HUES6 (cell line): ENCODE measurements at regions not wholly inside any gene's neighbourhood (a gene's known extent, or its start where the extent isn't known, plus 50 kb on each side); places are given as distances from the start of the nearest gene placed in this dataset.

ENCODE experiments used
- H3K27ac ChIP-seq: 2 replicates; pipeline ENCODE4 v1.7.0; 2013; ENCODE audit warnings: low read depth, mild to moderate bottlenecking, low read length, inconsistent platforms
- H3K27me3 ChIP-seq: 2 replicates; pipeline ENCODE4 v1.6.1; 2013; ENCODE audit warnings: low read length; ENCODE audit not compliant: control insufficient read depth, insufficient read depth
- H3K36me3 ChIP-seq: 2 replicates; pipeline ENCODE4 v1.6.1; 2013; ENCODE audit warnings: low read length; ENCODE audit not compliant: control insufficient read depth, insufficient read depth
- H3K4me1 ChIP-seq: 2 replicates; pipeline ENCODE4 v1.6.1; 2013; ENCODE audit warnings: low read length; ENCODE audit not compliant: control insufficient read depth, insufficient read depth
- H3K4me3 ChIP-seq: 2 replicates; pipeline ENCODE4 v1.5.1; 2013; ENCODE audit warnings: low read depth, low read length
- H3K9ac ChIP-seq: one replicate; pipeline ENCODE4 v1.6.1; 2013; ENCODE audit warnings: mild to moderate bottlenecking, low read length
- H3K9me3 ChIP-seq: 2 replicates; pipeline ENCODE4 v1.6.1; 2013; ENCODE audit warnings: low read depth, low read length; ENCODE audit not compliant: control insufficient read depth, insufficient read depth

- Histone ChIP-seq H3K27ac (no peak overlapping the region), H3K36me3 (no peaks in the 10 kb centered on the region), H3K4me3 (no peak overlapping the region), H3K9me3 (no peaks in the 10 kb centered on the region), H3K9ac (no peak overlapping the region), H3K27me3 (no peaks in the 10 kb centered on the region), H3K4me1 (no peaks in the 10 kb centered on the region; the same call in 1 of the 2 replicates)
These were observed 201.2 kb upstream of the ADAMTS5 start for GRCh38 chr21:27168084-27168483.

- Histone ChIP-seq H3K9me3 (no peaks in the 10 kb centered on the region), H3K4me1 (no peaks in the 10 kb centered on the region), H3K36me3 (no peaks in the 10 kb centered on the region), H3K9ac (no peak overlapping the region), H3K4me3 (no peak overlapping the region), H3K27me3 (no peaks in the 10 kb centered on the region), H3K27ac (no peak overlapping the region)
These were observed 197.6 kb upstream of the ADAMTS5 start for GRCh38 chr21:27164208-27165177.

- Histone ChIP-seq H3K27me3 (no peaks in the 10 kb centered on the region), H3K27ac (no peak overlapping the region), H3K4me1 (no peaks in the 10 kb centered on the region), H3K36me3 (no peaks in the 10 kb centered on the region), H3K9me3 (no peaks in the 10 kb centered on the region), H3K9ac (no peak overlapping the region), H3K4me3 (no peak overlapping the region)
These were observed 192.1 kb upstream of the ADAMTS5 start for GRCh38 chr21:27158967-27159366.

GRCh38 chr21:27157097-27157496 lies 190.2 kb upstream of the ADAMTS5 start:
- no peak overlapping the region for H3K4me3 ChIP-seq
- no peaks in the 10 kb centered on the region for H3K4me1 ChIP-seq
- H3K9me3 ChIP-seq: no peaks in the 10 kb centered on the region
- no peaks in the 10 kb centered on the region for H3K27me3 ChIP-seq
- no peaks in the 10 kb centered on the region for H3K36me3 ChIP-seq
- H3K27ac ChIP-seq: no peak overlapping the region
- H3K9ac ChIP-seq: no peak overlapping the region

- Histone ChIP-seq H3K36me3 (no peaks in the 10 kb centered on the region), H3K27ac (no peak overlapping the region), H3K9ac (no peak overlapping the region), H3K27me3 (no peaks in the 10 kb centered on the region), H3K4me3 (no peak overlapping the region), H3K9me3 (no peaks in the 10 kb centered on the region), H3K4me1 (no peaks in the 10 kb centered on the region)
These were observed 189.8 kb upstream of the ADAMTS5 start for GRCh38 chr21:27156666-27157065.

GRCh38 chr21:27155130-27155500 lies 188.2 kb upstream of the ADAMTS5 start:
- H3K27me3 ChIP-seq: no peaks in the 10 kb centered on the region
- no peaks in the 10 kb centered on the region for H3K36me3 ChIP-seq

GRCh38 chr21:27154451-27155129 lies 187.7 kb upstream of the ADAMTS5 start:
- no peak overlapping the region for H3K4me3 ChIP-seq
- H3K9ac ChIP-seq: no peak overlapping the region
- H3K27ac ChIP-seq: no peak overlapping the region
- H3K27me3 ChIP-seq: no peaks in the 10 kb centered on the region
- no peaks in the 10 kb centered on the region for H3K4me1 ChIP-seq
- H3K36me3 ChIP-seq: no peaks in the 10 kb centered on the region
- no peaks in the 10 kb centered on the region for H3K9me3 ChIP-seq

More at GRCh38 chr21:27155130-27155500, 188.2 kb upstream of the ADAMTS5 start:
- Histone ChIP-seq H3K4me3 (no peak overlapping the region), H3K4me1 (no peaks in the 10 kb centered on the region), H3K9ac (no peak overlapping the region), H3K27ac (no peak overlapping the region), H3K9me3 (no peaks in the 10 kb centered on the region)

- H3K27me3 ChIP-seq: no peaks in the 10 kb centered on the region
- H3K9me3 ChIP-seq: peaks cover 8% of the 10 kb centered on the region
- no peak overlapping the region for H3K4me3 ChIP-seq
- no peak overlapping the region for H3K9ac ChIP-seq
- H3K27ac ChIP-seq: no peak overlapping the region
- no peaks in the 10 kb centered on the region for H3K4me1 ChIP-seq
- H3K36me3 ChIP-seq: no peaks in the 10 kb centered on the region
These were observed 186.1 kb upstream of the ADAMTS5 start for GRCh38 chr21:27152996-27153395.

- H3K9me3 ChIP-seq: peaks cover 8% of the 10 kb centered on the region
- no peaks in the 10 kb centered on the region for H3K4me1 ChIP-seq
- no peak overlapping the region for H3K27ac ChIP-seq
- H3K9ac ChIP-seq: no peak overlapping the region
- H3K27me3 ChIP-seq: no peaks in the 10 kb centered on the region
- H3K4me3 ChIP-seq: no peak overlapping the region
- H3K36me3 ChIP-seq: no peaks in the 10 kb centered on the region
These were observed 182.1 kb upstream of the ADAMTS5 start for GRCh38 chr21:27149034-27149433.

GRCh38 chr21:27146268-27146667 lies 179.4 kb upstream of the ADAMTS5 start:
- H3K9ac ChIP-seq: no peak overlapping the region
- no peaks in the 10 kb centered on the region for H3K4me1 ChIP-seq
- H3K27ac ChIP-seq: no peak overlapping the region
- H3K36me3 ChIP-seq: no peaks in the 10 kb centered on the region
- peaks cover 8% of the 10 kb centered on the region for H3K9me3 ChIP-seq
- H3K4me3 ChIP-seq: no peak overlapping the region
- no peaks in the 10 kb centered on the region for H3K27me3 ChIP-seq

- Histone ChIP-seq H3K27me3 (no peaks in the 10 kb centered on the region), H3K36me3 (no peaks in the 10 kb centered on the region), H3K4me1 (no peaks in the 10 kb centered on the region), H3K27ac (no peak overlapping the region), H3K9ac (no peak overlapping the region), H3K9me3 (peaks cover 8% of the 10 kb centered on the region), H3K4me3 (no peak overlapping the region)
These were observed 178.4 kb upstream of the ADAMTS5 start for GRCh38 chr21:27145134-27145798.
